ENCODE measurements at regions not wholly inside any gene's neighbourhood (a gene's known extent, or its start where the extent isn't known, plus 50 kb on each side); places are given as distances from the start of the nearest gene placed in this dataset.

GRCh38 chr2:16727256-16727655 lies 61.6 kb upstream of the CYRIA start:
- no peak for TF ChIP-seq POLR2AphosphoS5 (IDR thresholded peaks at IDR 0.05; ENCODE audit: insufficient read depth in 1 of 2, low read depth in 1 of 2)
- TF ChIP-seq, protein P1, sequence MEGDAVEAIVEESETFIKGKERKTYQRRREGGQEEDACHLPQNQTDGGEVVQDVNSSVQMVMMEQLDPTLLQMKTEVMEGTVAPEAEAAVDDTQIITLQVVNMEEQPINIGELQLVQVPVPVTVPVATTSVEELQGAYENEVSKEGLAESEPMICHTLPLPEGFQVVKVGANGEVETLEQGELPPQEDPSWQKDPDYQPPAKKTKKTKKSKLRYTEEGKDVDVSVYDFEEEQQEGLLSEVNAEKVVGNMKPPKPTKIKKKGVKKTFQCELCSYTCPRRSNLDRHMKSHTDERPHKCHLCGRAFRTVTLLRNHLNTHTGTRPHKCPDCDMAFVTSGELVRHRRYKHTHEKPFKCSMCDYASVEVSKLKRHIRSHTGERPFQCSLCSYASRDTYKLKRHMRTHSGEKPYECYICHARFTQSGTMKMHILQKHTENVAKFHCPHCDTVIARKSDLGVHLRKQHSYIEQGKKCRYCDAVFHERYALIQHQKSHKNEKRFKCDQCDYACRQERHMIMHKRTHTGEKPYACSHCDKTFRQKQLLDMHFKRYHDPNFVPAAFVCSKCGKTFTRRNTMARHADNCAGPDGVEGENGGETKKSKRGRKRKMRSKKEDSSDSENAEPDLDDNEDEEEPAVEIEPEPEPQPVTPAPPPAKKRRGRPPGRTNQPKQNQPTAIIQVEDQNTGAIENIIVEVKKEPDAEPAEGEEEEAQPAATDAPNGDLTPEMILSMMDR (IDR thresholded peaks at IDR 0.05) = no peak
- no peak for TF ChIP-seq POLR2A (IDR thresholded peaks at IDR 0.05)
